Stimulated activated CD4-positive, alpha-beta T cell treated with anti-CD3 and anti-CD28 coated beads, Interleukin-12 subunit alpha, Interleukin-12 subunit beta, amount 100 ng/mL, for 24 hours (primary cell): ENCODE measurements at regions not wholly inside any gene's neighbourhood (a gene's known extent, or its start where the extent isn't known, plus 50 kb on each side); places are given as distances from the start of the nearest gene placed in this dataset.
"Not testable (repeated sequence)": the region's sequence is repeated elsewhere in the genome, so short reads cannot be mapped to it uniquely, and the experiment has no call there.

ENCODE experiments used
- DNase-seq, 2 experiments: peaks; one replicate each; pipeline ENCODE4 v3.0.0-alpha.2; 2020; ENCODE audit warnings: low read depth in 2 of 2

GRCh38 chr16:26772503-26772902 lies 294.2 kb upstream of the C16orf82 start:
- no peak for DNase-seq

GRCh38 chr16:26777821-26778220 lies 288.9 kb upstream of the C16orf82 start:
- DNase-seq: no peak

- DNase-seq: no peak
Measured at GRCh38 chr16:26787924-26788323, 278.8 kb upstream of the C16orf82 start.

DNA sequence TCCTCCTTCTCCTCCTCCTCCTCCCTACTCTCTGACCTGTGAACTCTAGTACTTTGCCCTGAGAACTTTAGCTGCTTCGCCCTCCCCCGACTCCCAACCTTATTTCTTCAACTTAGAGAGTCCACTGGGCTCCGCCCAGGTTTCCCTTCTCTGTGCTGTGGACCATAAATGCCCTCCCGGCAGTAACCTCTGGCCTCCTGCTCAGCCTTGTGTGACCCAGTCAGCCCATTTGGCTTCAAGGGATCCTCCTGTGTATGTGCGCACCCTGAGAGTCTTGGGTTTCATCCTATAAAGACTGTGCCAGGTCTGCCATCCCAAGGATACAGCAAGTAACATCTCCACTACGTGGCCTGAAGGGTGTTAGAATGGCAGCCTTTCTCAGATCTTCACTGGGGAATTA lies 275.6 kb upstream of the C16orf82 start:
- no peak for DNase-seq

- DNase-seq: peak in 1 of 2 experiments; percentile 1
Measured at GRCh38 chr16:26795184-26795583, 271.5 kb upstream of the C16orf82 start.

- no peak for DNase-seq
Measured at GRCh38 chr16:26801628-26802027, 265.1 kb upstream of the C16orf82 start.

DNA sequence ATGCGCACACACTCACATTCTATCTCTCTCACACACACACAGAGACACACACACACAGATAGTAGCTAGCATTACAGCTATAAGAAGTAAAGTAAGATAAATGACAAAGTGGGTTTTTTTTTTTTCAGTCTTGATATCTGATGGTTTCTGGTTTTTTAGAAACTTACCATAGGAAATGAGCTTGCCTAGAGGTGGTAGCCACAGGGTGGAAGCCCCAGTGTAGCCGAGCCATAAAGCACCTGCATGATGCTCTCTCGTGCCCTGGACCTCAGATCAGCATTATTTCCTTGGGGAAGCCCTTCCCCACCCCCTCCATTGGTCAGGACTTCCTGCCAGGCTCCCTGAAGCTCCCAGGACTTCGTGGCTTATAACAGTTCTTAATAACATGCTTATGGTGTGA lies 264.3 kb upstream of the C16orf82 start:
- DNase-seq: no peak

GRCh38 chr16:26802965-26803364 lies 263.8 kb upstream of the C16orf82 start:
- no peak for DNase-seq

GRCh38 chr16:26806657-26807056 lies 260.1 kb upstream of the C16orf82 start:
- no peak for DNase-seq

- DNase-seq: no peak
Measured at GRCh38 chr16:26809461-26809860, 257.3 kb upstream of the C16orf82 start.

- DNase-seq: no peak
Measured at GRCh38 chr16:26816266-26816665, 250.5 kb upstream of the C16orf82 start.

- no peak for DNase-seq
Measured at GRCh38 chr16:26816885-26817571, 249.7 kb upstream of the C16orf82 start.

- no peak for DNase-seq
Measured at GRCh38 chr16:26818393-26818792, 248.3 kb upstream of the C16orf82 start.

DNA sequence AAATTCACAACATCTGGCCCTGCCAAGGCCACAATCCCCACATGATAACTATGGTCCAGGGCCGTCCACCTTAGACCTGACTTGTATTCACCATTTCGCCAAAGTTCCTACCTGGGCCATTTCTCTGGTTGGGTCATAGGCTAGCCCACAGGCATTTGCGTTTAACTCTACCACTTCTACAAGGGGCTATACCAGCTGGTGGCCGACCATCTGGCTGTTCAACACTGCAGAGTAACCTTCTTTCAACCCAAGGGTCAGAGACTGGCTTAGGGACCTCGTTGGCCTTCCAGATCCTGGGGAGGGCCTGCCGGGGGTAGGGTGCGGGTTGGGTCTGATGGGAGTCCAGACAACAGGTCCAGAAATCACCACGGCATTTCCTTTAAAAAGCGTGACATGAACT lies 242.3 kb upstream of the C16orf82 start:
- DNase-seq: no peak

- DNase-seq: no peak
Measured at GRCh38 chr16:26826500-26826899, 240.2 kb upstream of the C16orf82 start.

- no peak for DNase-seq
Measured at GRCh38 chr16:26827386-26827785, 239.3 kb upstream of the C16orf82 start.

DNA sequence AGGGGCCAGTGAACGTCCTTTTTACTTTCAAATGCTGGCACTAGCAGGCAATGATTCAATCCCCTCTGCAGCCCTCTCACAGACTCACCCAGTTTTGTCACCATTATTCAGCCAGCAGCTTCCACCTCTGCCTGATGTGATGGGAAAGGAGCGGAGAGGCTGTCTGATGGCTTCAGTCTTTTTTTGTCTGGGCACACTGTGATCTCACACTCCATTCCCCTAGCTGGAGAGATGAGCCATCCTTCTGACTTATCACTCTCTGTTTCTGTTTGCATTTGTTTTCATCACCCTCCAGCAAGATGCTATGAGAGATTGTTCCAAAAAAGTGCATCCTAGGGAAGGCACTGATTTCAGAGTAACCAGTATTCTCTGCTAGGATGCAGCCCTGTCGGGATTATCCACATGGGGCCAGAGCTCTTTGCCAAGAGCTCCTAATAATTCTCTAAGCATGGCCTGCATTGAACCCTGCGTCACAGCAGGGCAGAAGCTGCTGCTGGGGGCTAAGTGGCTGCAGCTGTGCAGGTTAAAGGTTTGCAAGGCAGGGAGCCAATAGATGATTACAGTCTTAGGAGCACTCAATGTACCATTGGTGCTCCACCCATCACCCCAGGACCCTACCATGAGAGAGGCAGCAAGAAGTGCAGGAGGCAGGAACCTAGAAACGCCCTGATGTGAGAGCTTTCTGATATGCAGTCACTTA lies 236.1 kb upstream of the C16orf82 start:
- no peak for DNase-seq

- not testable (repeated sequence) for DNase-seq
Measured at GRCh38 chr16:26836114-26836513, 230.6 kb upstream of the C16orf82 start.

DNA sequence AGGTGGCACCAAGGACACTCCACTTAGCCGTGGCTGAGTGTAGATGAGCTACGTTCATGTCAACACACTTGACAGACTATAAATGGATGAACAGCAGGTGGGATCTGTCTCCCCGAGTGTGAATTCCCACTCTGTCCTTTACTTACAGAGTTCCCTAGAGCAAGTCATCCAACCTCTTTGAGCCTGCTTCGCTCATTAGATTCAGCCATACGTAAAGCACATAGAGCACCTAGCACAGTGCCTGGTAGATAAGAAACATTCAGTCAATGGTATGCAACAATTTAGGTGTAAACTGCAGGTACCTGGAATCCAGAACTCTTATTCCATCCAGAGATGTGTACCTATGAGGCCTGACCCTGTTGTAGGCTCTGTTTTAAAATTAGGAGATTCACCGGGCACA lies 227.8 kb upstream of the C16orf82 start:
- DNase-seq: no peak

DNA sequence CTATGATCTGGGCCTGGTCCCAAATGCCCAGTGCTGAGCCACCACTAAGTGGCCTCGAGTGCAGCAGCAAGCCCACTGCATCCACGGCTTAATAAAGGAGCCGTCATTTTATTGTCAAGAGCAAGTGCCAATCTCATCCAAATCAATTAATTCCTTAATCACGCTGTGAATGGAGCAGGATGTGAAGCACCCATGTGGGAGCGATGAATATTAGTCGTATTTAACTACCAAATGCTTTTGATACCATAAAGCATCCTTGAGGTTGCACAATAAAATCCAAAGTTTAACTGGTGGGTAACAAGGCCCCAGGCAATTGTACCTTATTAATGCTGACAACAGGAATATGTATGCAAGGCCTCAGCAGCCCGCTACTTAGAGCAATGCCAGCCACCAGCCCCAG lies 226.0 kb upstream of the C16orf82 start:
- DNase-seq: no peak

DNA sequence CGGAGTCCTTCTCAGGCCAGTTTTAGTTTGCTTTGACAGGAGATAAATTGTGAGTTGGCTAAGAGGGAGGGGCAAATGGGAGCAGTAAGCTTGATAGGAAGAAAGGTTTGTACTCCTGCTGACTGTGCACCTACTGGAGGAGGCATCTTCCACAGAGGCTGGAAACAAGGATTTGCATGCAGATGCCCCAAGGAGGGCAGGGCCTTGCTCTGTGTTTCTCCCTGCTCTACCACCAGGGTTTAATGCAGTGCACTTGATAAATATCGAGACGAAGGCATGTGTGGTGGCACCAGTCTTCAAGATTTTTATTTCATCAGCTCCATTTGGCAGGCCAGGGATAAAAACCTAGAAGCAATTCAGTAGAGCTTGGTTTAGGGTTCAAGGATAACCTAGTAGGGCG lies 210.5 kb upstream of the C16orf82 start:
- DNase-seq: no peak

- DNase-seq: no peak
Measured at GRCh38 chr16:26856791-26857190, 209.9 kb upstream of the C16orf82 start.

DNA sequence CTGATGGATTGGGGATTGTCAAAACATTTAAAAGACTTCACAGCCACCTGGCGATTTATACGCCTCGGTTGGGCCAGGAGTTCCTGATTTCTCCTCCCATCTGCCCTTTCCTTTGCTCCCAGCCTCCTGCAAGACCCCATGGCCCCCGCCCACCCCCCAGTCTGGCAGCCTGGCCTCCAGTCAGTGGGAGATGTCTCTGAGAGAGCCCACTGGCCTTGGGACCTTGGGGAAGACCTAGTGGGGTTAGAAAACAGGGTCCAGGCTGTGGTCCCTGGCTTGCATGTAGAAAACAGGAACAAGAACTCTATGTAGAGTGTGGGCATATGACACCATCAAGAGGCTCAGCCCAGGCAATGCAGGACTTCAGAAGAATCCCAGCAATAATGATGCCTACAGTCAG lies 209.4 kb upstream of the C16orf82 start:
- DNase-seq: no peak

GRCh38 chr16:26860506-26860905 lies 206.2 kb upstream of the C16orf82 start:
- DNase-seq: no peak
